Breast epithelium (tissue), 3 donors: ENCODE measurements at regions not wholly inside any gene's neighbourhood (a gene's known extent, or its start where the extent isn't known, plus 50 kb on each side); places are given as distances from the start of the nearest gene placed in this dataset.

ENCODE experiments used
- POLR2A ChIP-seq: fragments of 450-650 bp; IDR thresholded peaks from one replicate; pipeline ENCODE4 v1.6.1; 2016; ENCODE audit warnings: antibody characterized with exemption, mild to moderate bottlenecking, moderate library complexity
- POLR2AphosphoS5 ChIP-seq, 3 donors: sonication (generic); formaldehyde crosslinking; IDR thresholded peaks; one replicate each; pipeline ENCODE4 v1.6.1; 2017; ENCODE audit warnings: antibody characterized with exemption in 3 of 3
- TF ChIP-seq, protein P1 (sequence below), 3 donors: fragments of 450-650 bp; IDR thresholded peaks; one replicate each; pipeline ENCODE4 v1.5.1; 2016 to 2017; ENCODE audit warnings: antibody characterized with exemption in 3 of 3, mild to moderate bottlenecking in 3 of 3, moderate library complexity in 3 of 3

GRCh38 chr12:46522071-46522470, 149.5 kb upstream of the SLC38A2 start:
- TF ChIP-seq POLR2AphosphoS5 (IDR thresholded peaks at IDR 0.05) = no peak
- TF ChIP-seq, protein P1, sequence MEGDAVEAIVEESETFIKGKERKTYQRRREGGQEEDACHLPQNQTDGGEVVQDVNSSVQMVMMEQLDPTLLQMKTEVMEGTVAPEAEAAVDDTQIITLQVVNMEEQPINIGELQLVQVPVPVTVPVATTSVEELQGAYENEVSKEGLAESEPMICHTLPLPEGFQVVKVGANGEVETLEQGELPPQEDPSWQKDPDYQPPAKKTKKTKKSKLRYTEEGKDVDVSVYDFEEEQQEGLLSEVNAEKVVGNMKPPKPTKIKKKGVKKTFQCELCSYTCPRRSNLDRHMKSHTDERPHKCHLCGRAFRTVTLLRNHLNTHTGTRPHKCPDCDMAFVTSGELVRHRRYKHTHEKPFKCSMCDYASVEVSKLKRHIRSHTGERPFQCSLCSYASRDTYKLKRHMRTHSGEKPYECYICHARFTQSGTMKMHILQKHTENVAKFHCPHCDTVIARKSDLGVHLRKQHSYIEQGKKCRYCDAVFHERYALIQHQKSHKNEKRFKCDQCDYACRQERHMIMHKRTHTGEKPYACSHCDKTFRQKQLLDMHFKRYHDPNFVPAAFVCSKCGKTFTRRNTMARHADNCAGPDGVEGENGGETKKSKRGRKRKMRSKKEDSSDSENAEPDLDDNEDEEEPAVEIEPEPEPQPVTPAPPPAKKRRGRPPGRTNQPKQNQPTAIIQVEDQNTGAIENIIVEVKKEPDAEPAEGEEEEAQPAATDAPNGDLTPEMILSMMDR (IDR thresholded peaks at IDR 0.05) = no peak
- no peak for TF ChIP-seq POLR2A
